ENCODE measurements at regions not wholly inside any gene's neighbourhood (a gene's known extent, or its start where the extent isn't known, plus 50 kb on each side); places are given as distances from the start of the nearest gene placed in this dataset.

- no peak for TF ChIP-seq CTCF (IDR thresholded peaks at IDR 0.05; ENCODE audit: extremely low read depth, missing control alignments)
- DNase-seq (ENCODE audit: low spot score): no peak
Measured at GRCh38 chr4:184292877-184293276, 75.2 kb upstream of the ENPP6 start.

GRCh38 chr4:184292465-184292867 lies 74.8 kb upstream of the ENPP6 start:
- TF ChIP-seq CTCF (IDR thresholded peaks at IDR 0.05; ENCODE audit: extremely low read depth, missing control alignments): no peak
- no peak for DNase-seq (ENCODE audit: low spot score)

GRCh38 chr4:184289179-184289535 lies 71.5 kb upstream of the ENPP6 start:
- DNase-seq (ENCODE audit: low spot score): no peak
- no peak for TF ChIP-seq CTCF (IDR thresholded peaks at IDR 0.05; ENCODE audit: extremely low read depth, missing control alignments)

- no peak for TF ChIP-seq CTCF (IDR thresholded peaks at IDR 0.05; ENCODE audit: extremely low read depth, missing control alignments)
- DNase-seq (ENCODE audit: low spot score): peak; percentile 46
Measured at GRCh38 chr4:184288451-184289178, 70.9 kb upstream of the ENPP6 start.

- no peak for TF ChIP-seq CTCF (IDR thresholded peaks at IDR 0.05; ENCODE audit: extremely low read depth, missing control alignments)
- no peak for DNase-seq (ENCODE audit: low spot score)
Measured at GRCh38 chr4:184287697-184288255, 70.1 kb upstream of the ENPP6 start.

GRCh38 chr4:184286358-184286757 lies 68.7 kb upstream of the ENPP6 start:
- no peak for TF ChIP-seq CTCF (IDR thresholded peaks at IDR 0.05; ENCODE audit: extremely low read depth, missing control alignments)
- no peak for DNase-seq (ENCODE audit: low spot score)

- DNase-seq (ENCODE audit: low spot score): no peak
- no peak for TF ChIP-seq CTCF (IDR thresholded peaks at IDR 0.05; ENCODE audit: extremely low read depth, missing control alignments)
Measured at GRCh38 chr4:184284742-184285141, 67.1 kb upstream of the ENPP6 start.
